Esophagus muscularis mucosa (tissue), 3 donors: ENCODE measurements at regions not wholly inside any gene's neighbourhood (a gene's known extent, or its start where the extent isn't known, plus 50 kb on each side); places are given as distances from the start of the nearest gene placed in this dataset.

Experiments used
- CTCF ChIP-seq, 3 experiments: fragments of 200-600 bp in 2 of 3; fragments of 450-650 bp in 1 of 3; sonication (generic) in 2 of 3; IDR thresholded peaks; one replicate each; pipeline ENCODE4 v1.5.1; 2017 to 2019; ENCODE audit warnings: antibody characterized with exemption in 3 of 3, mild to moderate bottlenecking in 2 of 3, moderate library complexity in 1 of 3
- POLR2A ChIP-seq: fragments of 450-650 bp; IDR thresholded peaks from one replicate; pipeline ENCODE4 v1.6.1; 2017; ENCODE audit warnings: antibody characterized with exemption, moderate library complexity, mild to moderate bottlenecking, low read depth

GRCh38 chr9:12874395-12874794 is 99.6 kb downstream of the LURAP1L start:
- TF ChIP-seq POLR2A (no peak), CTCF (IDR thresholded peaks at IDR 0.05) (no peak)
